Vagina (tissue), 2 donors: ENCODE measurements at regions not wholly inside any gene's neighbourhood (a gene's known extent, or its start where the extent isn't known, plus 50 kb on each side); places are given as distances from the start of the nearest gene placed in this dataset.

Source experiments
- POLR2A ChIP-seq, 2 donors: fragments of 450-650 bp; IDR thresholded peaks; one replicate each; pipeline ENCODE4 v1.6.1; 2017; ENCODE audit warnings: antibody characterized with exemption in 2 of 2, mild to moderate bottlenecking in 2 of 2, moderate library complexity in 2 of 2
- POLR2AphosphoS5 ChIP-seq, 2 donors: sonication (generic); formaldehyde crosslinking; IDR thresholded peaks; one replicate each; pipeline ENCODE4 v1.9.0; 2017; ENCODE audit warnings: antibody characterized with exemption in 2 of 2, mild to moderate bottlenecking in 2 of 2, low read depth in 1 of 2; ENCODE audit not compliant: insufficient read depth in 1 of 2
- TF ChIP-seq, protein P1 (sequence below), 3 experiments: fragments of 450-650 bp in 2 of 3; fragments of 200-600 bp in 1 of 3; sonication (generic) in 1 of 3; IDR thresholded peaks; one replicate each; pipeline ENCODE4 v1.5.1; 2017 to 2019; ENCODE audit warnings: antibody characterized with exemption in 3 of 3, mild to moderate bottlenecking in 2 of 3, moderate library complexity in 2 of 3

DNA sequence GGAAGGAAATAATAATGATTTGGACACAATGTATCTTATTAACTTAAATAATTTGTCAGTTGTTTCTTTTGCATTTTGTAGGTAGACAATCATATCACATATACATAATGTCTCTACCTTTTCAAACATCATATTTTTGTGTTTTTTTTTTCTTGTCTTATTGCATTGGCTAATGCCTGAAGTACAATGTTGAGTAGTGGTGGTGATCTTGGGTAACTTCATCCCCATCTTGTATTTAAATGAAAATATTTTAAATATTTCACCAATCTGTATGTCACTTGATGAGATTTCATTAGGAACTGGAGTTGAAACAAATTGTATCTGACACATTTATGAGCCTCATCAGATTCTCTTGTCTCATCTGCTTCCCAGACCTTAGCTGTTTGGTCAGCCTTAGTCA lies 109.7 kb upstream of the LHX5 start:
- TF ChIP-seq, protein P1, sequence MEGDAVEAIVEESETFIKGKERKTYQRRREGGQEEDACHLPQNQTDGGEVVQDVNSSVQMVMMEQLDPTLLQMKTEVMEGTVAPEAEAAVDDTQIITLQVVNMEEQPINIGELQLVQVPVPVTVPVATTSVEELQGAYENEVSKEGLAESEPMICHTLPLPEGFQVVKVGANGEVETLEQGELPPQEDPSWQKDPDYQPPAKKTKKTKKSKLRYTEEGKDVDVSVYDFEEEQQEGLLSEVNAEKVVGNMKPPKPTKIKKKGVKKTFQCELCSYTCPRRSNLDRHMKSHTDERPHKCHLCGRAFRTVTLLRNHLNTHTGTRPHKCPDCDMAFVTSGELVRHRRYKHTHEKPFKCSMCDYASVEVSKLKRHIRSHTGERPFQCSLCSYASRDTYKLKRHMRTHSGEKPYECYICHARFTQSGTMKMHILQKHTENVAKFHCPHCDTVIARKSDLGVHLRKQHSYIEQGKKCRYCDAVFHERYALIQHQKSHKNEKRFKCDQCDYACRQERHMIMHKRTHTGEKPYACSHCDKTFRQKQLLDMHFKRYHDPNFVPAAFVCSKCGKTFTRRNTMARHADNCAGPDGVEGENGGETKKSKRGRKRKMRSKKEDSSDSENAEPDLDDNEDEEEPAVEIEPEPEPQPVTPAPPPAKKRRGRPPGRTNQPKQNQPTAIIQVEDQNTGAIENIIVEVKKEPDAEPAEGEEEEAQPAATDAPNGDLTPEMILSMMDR (IDR thresholded peaks at IDR 0.05) = no peak
- TF ChIP-seq POLR2A (IDR thresholded peaks at IDR 0.05) (no peak), POLR2AphosphoS5 (IDR thresholded peaks at IDR 0.05; ENCODE audit: insufficient read depth in 1 of 2, low read depth in 1 of 2) (no peak)
